DND-41 (cell line): ENCODE measurements at regions not wholly inside any gene's neighbourhood (a gene's known extent, or its start where the extent isn't known, plus 50 kb on each side); places are given as distances from the start of the nearest gene placed in this dataset.

ENCODE experiments used
- ATAC-seq: fragments of 200-7000 bp; cut with Tn5 transposase; 3 replicates; pipeline ENCODE4 v1.9.1; 2021; ENCODE audit warnings: low read depth; ENCODE audit not compliant: insufficient read depth
- DNase-seq: peaks from one replicate; pipeline ENCODE4 v3.0.0-alpha.2; 2020
- H2AFZ ChIP-seq: 2 replicates; pipeline ENCODE4 v1.6.0; 2012; ENCODE audit warnings: low read depth, low read length
- H3K27ac ChIP-seq: 2 replicates; pipeline ENCODE4 v1.5.1; 2012; ENCODE audit warnings: low read length, inconsistent platforms
- H3K27me3 ChIP-seq: fragments of 200-600 bp; sonication (generic); 2 replicates; pipeline ENCODE4 v1.6.0; 2012; ENCODE audit warnings: low read length, mild to moderate bottlenecking, inconsistent platforms; ENCODE audit not compliant: insufficient read depth, poor library complexity
- H3K36me3 ChIP-seq: 2 replicates; pipeline ENCODE4 v1.5.1; 2012; ENCODE audit warnings: low read length, inconsistent platforms; ENCODE audit not compliant: insufficient read depth
- H3K4me1 ChIP-seq: 2 replicates; pipeline ENCODE4 v1.5.1; 2012; ENCODE audit warnings: mild to moderate bottlenecking, low read length; ENCODE audit not compliant: insufficient read depth
- H3K4me2 ChIP-seq: 2 replicates; pipeline ENCODE4 v1.6.0; 2012; ENCODE audit warnings: mild to moderate bottlenecking, moderate library complexity, low read length, inconsistent platforms; ENCODE audit not compliant: insufficient read depth
- H3K4me3 ChIP-seq, 2 experiments: fragments of 200-600 bp in 1 of 2; shearing (Covaris generic) in 1 of 2; 2 replicates each; pipeline ENCODE4 v1.5.1; 2012 to 2016; ENCODE audit warnings: inconsistent platforms in 2 of 2, low read length in 2 of 2, mild to moderate bottlenecking in 2 of 2, low read depth in 1 of 2, moderate library complexity in 1 of 2
- H3K79me2 ChIP-seq: 2 replicates; pipeline ENCODE4 v1.6.0; 2012; ENCODE audit warnings: low read length, inconsistent platforms; ENCODE audit not compliant: insufficient read depth
- H3K9ac ChIP-seq: 2 replicates; pipeline ENCODE4 v1.6.0; 2012; ENCODE audit warnings: low read depth, mild to moderate bottlenecking, inconsistent platforms, low read length, moderate library complexity
- H3K9me3 ChIP-seq: 2 replicates; pipeline ENCODE4 v1.5.1; 2012; ENCODE audit warnings: low read length, moderate library complexity, mild to moderate bottlenecking, inconsistent platforms; ENCODE audit not compliant: insufficient read depth, severe bottlenecking
- H4K20me1 ChIP-seq: 2 replicates; pipeline ENCODE4 v1.6.0; 2012; ENCODE audit warnings: low read length; ENCODE audit not compliant: insufficient read depth
- EZH2 ChIP-seq: IDR thresholded peaks from 3 replicates; pipeline ENCODE4 v1.6.1; 2012; ENCODE audit warnings: borderline replicate concordance, low read depth, mild to moderate bottlenecking, moderate library complexity, low read length, inconsistent platforms; ENCODE audit not compliant: severe bottlenecking
- TF ChIP-seq, protein P1 (sequence below): IDR thresholded peaks from 2 replicates; pipeline ENCODE4 v1.5.1; 2012; ENCODE audit warnings: borderline replicate concordance, low read length, moderate library complexity, mild to moderate bottlenecking; ENCODE audit not compliant: poor library complexity, severe bottlenecking; ENCODE audit errors: extremely low read depth

DNA sequence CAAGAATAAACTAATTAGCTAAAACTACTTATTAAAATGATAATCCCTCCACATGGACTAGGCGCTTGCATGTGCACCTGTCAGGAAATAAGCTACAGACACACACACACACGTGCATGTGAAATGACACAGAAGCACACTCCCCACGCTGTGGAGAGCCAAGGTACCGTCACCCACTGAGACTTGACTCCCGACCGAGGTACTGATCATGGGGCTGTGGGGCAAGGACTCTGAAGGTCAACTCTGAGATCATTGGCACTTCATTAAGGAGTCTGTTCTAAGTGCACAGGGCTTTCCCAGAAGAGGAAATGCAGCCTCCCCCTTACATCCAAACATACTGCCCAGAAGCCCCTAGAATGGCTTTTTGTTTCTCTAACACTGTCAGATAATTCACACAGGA lies 264.4 kb upstream of the WWC1 start:
- H2AFZ ChIP-seq: no peak overlapping the region
- no peak overlapping the region for H3K9ac ChIP-seq
- H3K27me3 ChIP-seq: no peaks in the 10 kb centered on the region
- DNase-seq (no peak), ATAC-seq (no peak)
- no peak overlapping the region for H3K4me3 ChIP-seq
- no peak overlapping the region for H3K27ac ChIP-seq
- H3K9me3 ChIP-seq: no peaks in the 10 kb centered on the region
- no peak overlapping the region for H3K4me2 ChIP-seq
- no peak for TF ChIP-seq EZH2
- H3K36me3 ChIP-seq: no peaks in the 10 kb centered on the region
- no peaks in the 10 kb centered on the region for H3K79me2 ChIP-seq
- no peaks in the 10 kb centered on the region for H4K20me1 ChIP-seq
- H3K4me1 ChIP-seq: no peaks in the 10 kb centered on the region

DNA sequence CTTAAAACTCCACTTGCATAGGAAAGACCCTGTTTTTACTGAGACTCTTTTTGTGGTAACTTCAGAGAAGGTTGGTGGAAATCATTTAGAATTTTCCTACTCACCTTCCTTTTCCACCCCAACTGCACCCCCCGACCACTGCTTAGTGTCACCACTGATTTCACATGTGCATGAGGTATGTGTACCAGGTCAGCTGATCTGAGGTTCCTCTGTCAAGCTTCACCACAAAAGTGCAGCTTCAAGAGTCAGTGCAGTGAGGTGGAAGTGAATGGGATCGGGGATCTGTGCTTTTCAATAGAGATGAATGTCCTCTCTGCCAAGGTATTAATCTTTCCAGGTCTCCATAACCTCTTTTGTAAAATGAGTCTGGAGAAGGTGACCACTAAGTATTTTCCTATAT lies 260.5 kb upstream of the WWC1 start:
- Histone ChIP-seq H3K9me3 (no peaks in the 10 kb centered on the region), H3K27me3 (no peaks in the 10 kb centered on the region), H4K20me1 (no peaks in the 10 kb centered on the region), H3K4me3 (no peak overlapping the region), H3K27ac (no peak overlapping the region), H3K4me1 (no peaks in the 10 kb centered on the region), H3K4me2 (no peak overlapping the region), H3K9ac (no peak overlapping the region), H2AFZ (no peak overlapping the region), H3K36me3 (no peaks in the 10 kb centered on the region), H3K79me2 (no peaks in the 10 kb centered on the region)
- no peak for ATAC-seq
- DNase-seq: no peak
- TF ChIP-seq, protein P1, sequence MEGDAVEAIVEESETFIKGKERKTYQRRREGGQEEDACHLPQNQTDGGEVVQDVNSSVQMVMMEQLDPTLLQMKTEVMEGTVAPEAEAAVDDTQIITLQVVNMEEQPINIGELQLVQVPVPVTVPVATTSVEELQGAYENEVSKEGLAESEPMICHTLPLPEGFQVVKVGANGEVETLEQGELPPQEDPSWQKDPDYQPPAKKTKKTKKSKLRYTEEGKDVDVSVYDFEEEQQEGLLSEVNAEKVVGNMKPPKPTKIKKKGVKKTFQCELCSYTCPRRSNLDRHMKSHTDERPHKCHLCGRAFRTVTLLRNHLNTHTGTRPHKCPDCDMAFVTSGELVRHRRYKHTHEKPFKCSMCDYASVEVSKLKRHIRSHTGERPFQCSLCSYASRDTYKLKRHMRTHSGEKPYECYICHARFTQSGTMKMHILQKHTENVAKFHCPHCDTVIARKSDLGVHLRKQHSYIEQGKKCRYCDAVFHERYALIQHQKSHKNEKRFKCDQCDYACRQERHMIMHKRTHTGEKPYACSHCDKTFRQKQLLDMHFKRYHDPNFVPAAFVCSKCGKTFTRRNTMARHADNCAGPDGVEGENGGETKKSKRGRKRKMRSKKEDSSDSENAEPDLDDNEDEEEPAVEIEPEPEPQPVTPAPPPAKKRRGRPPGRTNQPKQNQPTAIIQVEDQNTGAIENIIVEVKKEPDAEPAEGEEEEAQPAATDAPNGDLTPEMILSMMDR: no peak
- no peak for TF ChIP-seq EZH2

DNA sequence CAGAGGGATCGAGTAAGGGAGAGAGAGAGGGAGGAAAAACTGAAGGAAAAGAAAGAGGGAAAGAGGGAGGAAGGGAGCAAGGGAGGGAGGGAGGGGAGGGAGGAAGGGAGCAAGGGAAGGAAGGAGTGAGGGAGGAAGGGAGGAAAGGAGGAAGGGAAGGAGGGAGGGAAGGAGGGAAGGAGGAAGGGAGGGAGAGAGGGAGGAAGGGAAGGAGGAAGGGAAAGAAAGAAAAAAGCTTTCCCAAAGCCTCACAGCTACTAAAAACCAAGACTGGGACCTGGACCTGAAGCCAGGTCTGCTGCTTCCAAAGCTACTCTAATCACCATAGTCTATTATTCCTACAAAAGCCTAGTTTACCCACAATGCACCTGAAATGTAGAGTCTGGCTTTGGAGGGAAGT lies 259.8 kb upstream of the WWC1 start:
- Histone ChIP-seq H4K20me1 (no peaks in the 10 kb centered on the region), H3K79me2 (no peaks in the 10 kb centered on the region), H3K36me3 (no peaks in the 10 kb centered on the region), H3K27me3 (no peaks in the 10 kb centered on the region), H2AFZ (no peak overlapping the region), H3K4me2 (no peak overlapping the region), H3K27ac (no peak overlapping the region), H3K9me3 (no peaks in the 10 kb centered on the region), H3K9ac (no peak overlapping the region), H3K4me1 (no peaks in the 10 kb centered on the region), H3K4me3 (no peak overlapping the region)
- ATAC-seq (no peak), DNase-seq (no peak)
- TF ChIP-seq EZH2: no peak

GRCh38 chr5:168039039-168039438 lies 252.4 kb upstream of the WWC1 start:
- ATAC-seq (no peak), DNase-seq (no peak)
- no peaks in the 10 kb centered on the region for H3K4me1 ChIP-seq
- no peak overlapping the region for H3K4me2 ChIP-seq
- H3K36me3 ChIP-seq: no peaks in the 10 kb centered on the region
- H3K9ac ChIP-seq: no peak overlapping the region
- no peak overlapping the region for H2AFZ ChIP-seq
- no peak overlapping the region for H3K4me3 ChIP-seq
- H3K27me3 ChIP-seq: no peaks in the 10 kb centered on the region
- H3K27ac ChIP-seq: no peak overlapping the region
- no peaks in the 10 kb centered on the region for H3K79me2 ChIP-seq
- no peaks in the 10 kb centered on the region for H4K20me1 ChIP-seq
- no peak for TF ChIP-seq EZH2
- TF ChIP-seq, protein P1: no peak
- H3K9me3 ChIP-seq: no peaks in the 10 kb centered on the region
